CD14-positive monocyte (primary cell): ENCODE measurements at regions not wholly inside any gene's neighbourhood (a gene's known extent, or its start where the extent isn't known, plus 50 kb on each side); places are given as distances from the start of the nearest gene placed in this dataset.
"Not testable (repeated sequence)": the region's sequence is repeated elsewhere in the genome, so short reads cannot be mapped to it uniquely, and the experiment has no call there.

Source experiments
- DNase-seq, 3 donors: peaks; one replicate each; pipeline ENCODE4 v3.0.0-alpha.2; 2011 to 2022
- H2AFZ ChIP-seq: 2 replicates; pipeline ENCODE4 v1.6.0; 2012; ENCODE audit warnings: mild to moderate bottlenecking, low read depth, low read length, inconsistent platforms; ENCODE audit not compliant: insufficient read depth, poor library complexity, severe bottlenecking
- H3K27ac ChIP-seq, 2 donors: 1 replicate in 1 of 2; 2 replicates in 1 of 2; pipeline ENCODE4 v1.5.1; 2012 to 2013; ENCODE audit warnings: low read length in 2 of 2, control low read depth in 1 of 2, inconsistent platforms in 1 of 2, low read depth in 1 of 2, mild to moderate bottlenecking in 1 of 2
- H3K27me3 ChIP-seq, 2 donors: one replicate each; pipeline versions ENCODE4 v1.6.0 to v1.6.1; 2011 to 2013; ENCODE audit warnings: low read length in 2 of 2; ENCODE audit not compliant: control insufficient read depth in 2 of 2, insufficient read depth in 2 of 2
- H3K36me3 ChIP-seq, 2 donors: replicated peaks in 1 of 2; 1 replicate in 1 of 2; 2 replicates in 1 of 2; pipeline versions ENCODE4 v1.5.1 to v1.6.1; 2012 to 2013; ENCODE audit warnings: low read length in 2 of 2, control low read depth in 1 of 2, inconsistent platforms in 1 of 2, mild to moderate bottlenecking in 1 of 2; ENCODE audit not compliant: insufficient read depth in 2 of 2, control insufficient read depth in 1 of 2
- H3K4me1 ChIP-seq, 2 donors: 1 replicate in 1 of 2; 2 replicates in 1 of 2; pipeline versions ENCODE4 v1.5.1 to v1.6.1; 2012 to 2013; ENCODE audit warnings: low read length in 2 of 2, control low read depth in 1 of 2, inconsistent platforms in 1 of 2, mild to moderate bottlenecking in 1 of 2, moderate library complexity in 1 of 2; ENCODE audit not compliant: insufficient read depth in 2 of 2, control insufficient read depth in 1 of 2
- H3K4me2 ChIP-seq: replicated peaks from 2 replicates; pipeline ENCODE3; 2012; ENCODE audit warnings: low read length, moderate library complexity, mild to moderate bottlenecking; ENCODE audit not compliant: poor library complexity, severe bottlenecking; ENCODE audit errors: extremely low read depth
- H3K4me3 ChIP-seq, 3 experiments: fragments of 200-600 bp in 1 of 3; sonication (generic) in 1 of 3; replicated peaks in 1 of 3; 1 replicate in 2 of 3; 2 replicates in 1 of 3; pipeline ENCODE4 v1.5.1; 2011 to 2013; ENCODE audit warnings: low read length in 3 of 3, mild to moderate bottlenecking in 3 of 3, control low read depth in 2 of 3, low read depth in 2 of 3, inconsistent platforms in 1 of 3, moderate library complexity in 1 of 3
- H3K79me2 ChIP-seq: 2 replicates; pipeline ENCODE4 v1.6.0; 2012; ENCODE audit warnings: mild to moderate bottlenecking, control low read depth, inconsistent platforms, low read length, moderate library complexity; ENCODE audit not compliant: insufficient read depth
- H3K9ac ChIP-seq: 2 replicates; pipeline ENCODE4 v1.6.0; 2017; ENCODE audit warnings: low read length, mild to moderate bottlenecking; ENCODE audit not compliant: insufficient read depth, poor library complexity, severe bottlenecking
- H3K9me3 ChIP-seq, 2 donors: replicated peaks in 1 of 2; 1 replicate in 1 of 2; 2 replicates in 1 of 2; pipeline versions ENCODE4 v1.5.1 to v1.6.1; 2012 to 2013; ENCODE audit warnings: low read length in 2 of 2, control low read depth in 1 of 2; ENCODE audit not compliant: control insufficient read depth in 1 of 2, insufficient read depth in 1 of 2
- H4K20me1 ChIP-seq: 2 replicates; pipeline ENCODE4 v1.6.0; 2012; ENCODE audit warnings: mild to moderate bottlenecking, low read length, control low read depth, moderate library complexity; ENCODE audit not compliant: insufficient read depth
- H3K27ac Mint-ChIP-seq, 7 donors: one replicate each; pipeline ENCODE4 v1.8.0; 2020; ENCODE audit warnings: mild to moderate bottlenecking in 7 of 7, mixed read lengths in 7 of 7, moderate library complexity in 6 of 7, inconsistent platforms in 2 of 7
- H3K27me3 Mint-ChIP-seq, 3 donors: one replicate each; pipeline ENCODE4 v1.8.0; 2021 to 2022; ENCODE audit warnings: low read depth in 3 of 3, mild to moderate bottlenecking in 3 of 3, mixed read lengths in 3 of 3, moderate library complexity in 3 of 3, inconsistent platforms in 1 of 3
- H3K36me3 Mint-ChIP-seq, 2 donors: one replicate each; pipeline ENCODE4 v1.8.0; 2020; ENCODE audit warnings: mixed read lengths in 2 of 2, inconsistent platforms in 1 of 2, mild to moderate bottlenecking in 1 of 2
- H3K4me1 Mint-ChIP-seq: one replicate; pipeline ENCODE4 v1.8.0; 2020; ENCODE audit warnings: mild to moderate bottlenecking, mixed read lengths
- H3K4me3 Mint-ChIP-seq, 2 donors: one replicate each; pipeline ENCODE4 v1.8.0; 2020; ENCODE audit warnings: mild to moderate bottlenecking in 2 of 2, mixed read lengths in 2 of 2, moderate library complexity in 1 of 2
- H3K9me3 Mint-ChIP-seq, 7 donors: one replicate each; pipeline ENCODE4 v1.8.0; 2020 to 2022; ENCODE audit warnings: mixed read lengths in 7 of 7, mild to moderate bottlenecking in 6 of 7, moderate library complexity in 6 of 7, inconsistent platforms in 2 of 7
- WGBS: methylation state at CpG from one replicate; pipeline ENCODE4 v1.1.5; 2013; ENCODE audit warnings: missing lambda C conversion rate; ENCODE audit not compliant: insufficient coverage; 5-methylcytosine and 5-hydroxymethylcytosine counted together
- intact Hi-C, 2 donors: fragments of 100-400 bp; cut with micrococcal nuclease; formaldehyde crosslinking; loops; one replicate each; pipeline versions ENCODE4 v1.15.0 to v1.15.1; 2023
- TF ChIP-seq, protein P1 (sequence below): fragments of 200-600 bp; IDR thresholded peaks from one replicate; pipeline ENCODE4 v1.8.0; 2022; ENCODE audit warnings: antibody characterized with exemption, mild to moderate bottlenecking

- 92% methylated on average over 2 of the region's 9 CpGs for WGBS
- Histone ChIP-seq H2AFZ (no peak overlapping the region), H3K27ac (no peak overlapping the region), H3K4me3 (no peak overlapping the region), H3K4me1 (no peaks in the 10 kb centered on the region), H3K4me2 (no peak overlapping the region), H3K27me3 (no peaks in the 10 kb centered on the region), H3K9ac (no peak overlapping the region), H3K79me2 (no peaks in the 10 kb centered on the region), H4K20me1 (no peaks in the 10 kb centered on the region), H3K9me3 (no peaks in the 10 kb centered on the region), H3K36me3 (no peaks in the 10 kb centered on the region)
- no peaks in the 10 kb centered on the region for H3K4me1 Mint-ChIP-seq
- H3K4me3 Mint-ChIP-seq: no peak overlapping the region
- intact Hi-C loops: no loop called here
- no peak overlapping the region for H3K27ac Mint-ChIP-seq
- TF ChIP-seq, protein P1, sequence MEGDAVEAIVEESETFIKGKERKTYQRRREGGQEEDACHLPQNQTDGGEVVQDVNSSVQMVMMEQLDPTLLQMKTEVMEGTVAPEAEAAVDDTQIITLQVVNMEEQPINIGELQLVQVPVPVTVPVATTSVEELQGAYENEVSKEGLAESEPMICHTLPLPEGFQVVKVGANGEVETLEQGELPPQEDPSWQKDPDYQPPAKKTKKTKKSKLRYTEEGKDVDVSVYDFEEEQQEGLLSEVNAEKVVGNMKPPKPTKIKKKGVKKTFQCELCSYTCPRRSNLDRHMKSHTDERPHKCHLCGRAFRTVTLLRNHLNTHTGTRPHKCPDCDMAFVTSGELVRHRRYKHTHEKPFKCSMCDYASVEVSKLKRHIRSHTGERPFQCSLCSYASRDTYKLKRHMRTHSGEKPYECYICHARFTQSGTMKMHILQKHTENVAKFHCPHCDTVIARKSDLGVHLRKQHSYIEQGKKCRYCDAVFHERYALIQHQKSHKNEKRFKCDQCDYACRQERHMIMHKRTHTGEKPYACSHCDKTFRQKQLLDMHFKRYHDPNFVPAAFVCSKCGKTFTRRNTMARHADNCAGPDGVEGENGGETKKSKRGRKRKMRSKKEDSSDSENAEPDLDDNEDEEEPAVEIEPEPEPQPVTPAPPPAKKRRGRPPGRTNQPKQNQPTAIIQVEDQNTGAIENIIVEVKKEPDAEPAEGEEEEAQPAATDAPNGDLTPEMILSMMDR: no peak
- no peak for DNase-seq
- no peaks in the 10 kb centered on the region for H3K36me3 Mint-ChIP-seq
- H3K27me3 Mint-ChIP-seq: peaks cover 0 to 2% (median 0%) of the 10 kb centered on the region in 3 donors
- peaks cover 0 to 3% (median 0%) of the 10 kb centered on the region in 7 donors for H3K9me3 Mint-ChIP-seq
These were observed 142.6 kb upstream of the CPHXL start for GRCh38 chr16:75868636-75869632.

DNA sequence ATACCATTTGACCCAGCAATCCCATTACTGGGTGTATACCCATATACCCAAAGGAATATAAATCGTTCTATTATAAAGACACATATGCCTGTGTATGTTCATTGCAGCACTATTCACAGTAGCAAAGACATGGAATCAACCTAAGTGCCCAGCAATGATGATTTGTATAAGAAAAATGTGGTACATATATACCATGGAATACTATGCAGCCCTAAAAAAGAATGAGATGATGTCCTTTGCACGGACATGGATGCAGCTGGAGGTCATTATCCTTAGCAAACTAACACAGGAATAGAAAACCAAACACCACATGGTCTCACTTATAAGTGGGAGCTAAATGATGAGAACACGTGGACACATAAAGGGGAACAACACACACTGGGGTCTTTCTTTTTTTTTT, 155.0 kb upstream of the CPHXL start:
- WGBS: no CpG with 5 or more reads among the region's 3 CpGs
- H3K79me2 ChIP-seq, H3K27me3 ChIP-seq, H3K4me2 ChIP-seq, H3K4me3 ChIP-seq, H3K4me1 ChIP-seq, H3K4me1 Mint-ChIP-seq, DNase-seq, H3K9me3 ChIP-seq, H3K27me3 Mint-ChIP-seq, H3K36me3 Mint-ChIP-seq, H3K9ac ChIP-seq, H2AFZ ChIP-seq, H3K9me3 Mint-ChIP-seq, H3K36me3 ChIP-seq, H3K27ac ChIP-seq, H3K27ac Mint-ChIP-seq, H3K4me3 Mint-ChIP-seq, H4K20me1 ChIP-seq, intact Hi-C loops: not testable (repeated sequence)
